Liver (tissue), 3 donors: ENCODE measurements at regions not wholly inside any gene's neighbourhood (a gene's known extent, or its start where the extent isn't known, plus 50 kb on each side); places are given as distances from the start of the nearest gene placed in this dataset.

Source experiments
- ATF3 ChIP-seq: IDR thresholded peaks from 2 replicates; pipeline ENCODE4 v1.6.1; 2016; ENCODE audit warnings: antibody characterized with exemption
- CTCF ChIP-seq: fragments of 150-350 bp; IDR thresholded peaks from 2 replicates; pipeline ENCODE4 v1.5.1; 2017; ENCODE audit warnings: improper control_type of control experiment, low read depth, low read length; ENCODE audit not compliant: missing input control
- FOXA1 ChIP-seq: IDR thresholded peaks from 2 replicates; pipeline ENCODE4 v1.6.1; 2016; ENCODE audit warnings: antibody characterized with exemption
- GABPA ChIP-seq, 2 donors: IDR thresholded peaks in 1 of 2; conservative IDR thresholded peaks in 1 of 2; 2 replicates each; pipeline ENCODE4 v1.6.1; 2016; ENCODE audit warnings: antibody characterized with exemption in 2 of 2, mild to moderate bottlenecking in 1 of 2, moderate library complexity in 1 of 2
- JUND ChIP-seq, 2 donors: IDR thresholded peaks; 2 replicates each; pipeline ENCODE4 v1.6.1; 2016; ENCODE audit warnings: antibody characterized with exemption in 2 of 2
- MAX ChIP-seq: IDR thresholded peaks from 2 replicates; pipeline ENCODE4 v1.6.1; 2016; ENCODE audit warnings: antibody characterized with exemption
- NR2F2 ChIP-seq: IDR thresholded peaks from 2 replicates; pipeline ENCODE4 v1.6.1; 2016; ENCODE audit warnings: antibody characterized with exemption
- RAD21 ChIP-seq, 2 donors: IDR thresholded peaks; 2 replicates each; pipeline ENCODE4 v1.6.1; 2016; ENCODE audit warnings: antibody characterized with exemption in 2 of 2, mild to moderate bottlenecking in 2 of 2
- REST ChIP-seq: IDR thresholded peaks from 2 replicates; pipeline ENCODE4 v1.6.1; 2016; ENCODE audit warnings: antibody characterized with exemption, mild to moderate bottlenecking
- SP1 ChIP-seq: IDR thresholded peaks from 2 replicates; pipeline ENCODE4 v1.6.1; 2018; ENCODE audit warnings: antibody characterized with exemption, mild to moderate bottlenecking
- TAF1 ChIP-seq: conservative IDR thresholded peaks from 2 replicates; pipeline ENCODE4 v1.6.1; 2016; ENCODE audit warnings: antibody characterized with exemption, mild to moderate bottlenecking
- YY1 ChIP-seq: IDR thresholded peaks from 2 replicates; pipeline ENCODE4 v1.6.1; 2016; ENCODE audit warnings: antibody characterized with exemption, mild to moderate bottlenecking
- ZBTB33 ChIP-seq: IDR thresholded peaks from 2 replicates; pipeline ENCODE4 v1.6.1; 2016; ENCODE audit warnings: antibody characterized with exemption
- donor health status: healthy.
- donor health status: healthy.

- no peak for TF ChIP-seq SP1
- no peak for TF ChIP-seq YY1
- no peak for TF ChIP-seq CTCF
- no peak for TF ChIP-seq MAX
- TF ChIP-seq REST: no peak
- TF ChIP-seq NR2F2: no peak
- no peak for TF ChIP-seq ATF3
- no peak for TF ChIP-seq FOXA1
- no peak for TF ChIP-seq RAD21 (IDR thresholded peaks at IDR 0.05)
- TF ChIP-seq TAF1: no peak
- no peak for TF ChIP-seq GABPA (IDR thresholded peaks at IDR 0.05 in 1 of 2, conservative IDR thresholded peaks at IDR 0.05 in 1 of 2)
- no peak for TF ChIP-seq JUND (IDR thresholded peaks at IDR 0.05)
- TF ChIP-seq ZBTB33: no peak
Measured at GRCh38 chr6:2581611-2582010, 169.1 kb downstream of the MYLK4 start.
